PC-3 (cell line): ENCODE measurements at regions not wholly inside any gene's neighbourhood (a gene's known extent, or its start where the extent isn't known, plus 50 kb on each side); places are given as distances from the start of the nearest gene placed in this dataset.

Experiments
- EZH2 ChIP-seq: fragments of 300-600 bp; sonication (generic); IDR thresholded peaks from one replicate; pipeline ENCODE4 v1.6.1; 2017; ENCODE audit warnings: antibody characterized with exemption, mild to moderate bottlenecking, low read length; ENCODE audit not compliant: unreplicated experiment
- EZH2phosphoT487 ChIP-seq: fragments of 300-600 bp; sonication (generic); IDR thresholded peaks from 2 replicates; pipeline ENCODE4 v1.6.1; 2018; ENCODE audit warnings: mild to moderate bottlenecking, antibody characterized with exemption, low read length, borderline replicate concordance
- TF ChIP-seq, protein P1 (sequence below): fragments of 300-600 bp; sonication (generic); conservative IDR thresholded peaks from 2 replicates; pipeline ENCODE4 v1.5.1; 2017; ENCODE audit warnings: antibody characterized with exemption, low read depth, mild to moderate bottlenecking, low read length

DNA sequence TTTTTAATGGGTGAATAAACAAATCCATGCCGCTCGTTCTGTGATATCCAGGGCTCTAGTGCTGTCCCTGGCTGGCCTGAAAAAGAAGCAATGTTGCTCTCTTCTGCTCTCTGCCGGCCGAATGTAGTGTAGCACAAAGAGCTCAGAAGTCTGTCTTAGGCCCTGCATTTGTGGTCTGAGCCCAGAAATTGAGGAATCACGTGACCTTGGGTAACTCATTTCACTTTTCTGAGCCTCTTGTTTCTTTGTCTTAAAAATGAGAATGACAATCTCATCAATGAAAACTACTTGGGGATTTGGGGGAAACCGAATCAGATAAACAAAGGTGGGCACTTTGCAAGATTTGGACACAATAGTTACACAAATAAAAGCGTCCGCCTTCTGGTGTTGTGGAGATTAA, 381.6 kb upstream of the ASIC2 start:
- TF ChIP-seq, protein P1, sequence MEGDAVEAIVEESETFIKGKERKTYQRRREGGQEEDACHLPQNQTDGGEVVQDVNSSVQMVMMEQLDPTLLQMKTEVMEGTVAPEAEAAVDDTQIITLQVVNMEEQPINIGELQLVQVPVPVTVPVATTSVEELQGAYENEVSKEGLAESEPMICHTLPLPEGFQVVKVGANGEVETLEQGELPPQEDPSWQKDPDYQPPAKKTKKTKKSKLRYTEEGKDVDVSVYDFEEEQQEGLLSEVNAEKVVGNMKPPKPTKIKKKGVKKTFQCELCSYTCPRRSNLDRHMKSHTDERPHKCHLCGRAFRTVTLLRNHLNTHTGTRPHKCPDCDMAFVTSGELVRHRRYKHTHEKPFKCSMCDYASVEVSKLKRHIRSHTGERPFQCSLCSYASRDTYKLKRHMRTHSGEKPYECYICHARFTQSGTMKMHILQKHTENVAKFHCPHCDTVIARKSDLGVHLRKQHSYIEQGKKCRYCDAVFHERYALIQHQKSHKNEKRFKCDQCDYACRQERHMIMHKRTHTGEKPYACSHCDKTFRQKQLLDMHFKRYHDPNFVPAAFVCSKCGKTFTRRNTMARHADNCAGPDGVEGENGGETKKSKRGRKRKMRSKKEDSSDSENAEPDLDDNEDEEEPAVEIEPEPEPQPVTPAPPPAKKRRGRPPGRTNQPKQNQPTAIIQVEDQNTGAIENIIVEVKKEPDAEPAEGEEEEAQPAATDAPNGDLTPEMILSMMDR: peak; percentile 59
- TF ChIP-seq EZH2: no peak
- no peak for TF ChIP-seq EZH2phosphoT487
